Psoas muscle (tissue), 7 donors: ENCODE measurements at regions not wholly inside any gene's neighbourhood (a gene's known extent, or its start where the extent isn't known, plus 50 kb on each side); places are given as distances from the start of the nearest gene placed in this dataset.

Experiments
- ATAC-seq, 4 donors: fragments of 200-7000 bp; cut with Tn5 transposase; one replicate each; pipeline ENCODE4 v1.9.1; 2020; ENCODE audit warnings: moderate library complexity in 3 of 4, mild to moderate bottlenecking in 2 of 4
- DNase-seq, 2 donors: peaks; one replicate each; pipeline ENCODE4 v3.0.0-alpha.2; 2020
- H3K27ac ChIP-seq: fragments of 200-600 bp; one replicate; pipeline ENCODE4 v1.8.0; 2022
- H3K27me3 ChIP-seq, 3 donors: fragments of 200-600 bp in 1 of 3; one replicate each; pipeline versions ENCODE4 v1.6.1 to v1.8.0; 2013 to 2022; ENCODE audit warnings: low read length in 2 of 3, mild to moderate bottlenecking in 2 of 3, moderate library complexity in 1 of 3; ENCODE audit not compliant: insufficient read depth in 3 of 3
- H3K36me3 ChIP-seq, 2 donors: fragments of 200-600 bp in 1 of 2; one replicate each; pipeline versions ENCODE4 v1.6.1 to v1.8.0; 2013 to 2022; ENCODE audit warnings: low read depth in 1 of 2, mild to moderate bottlenecking in 1 of 2, moderate library complexity in 1 of 2; ENCODE audit not compliant: insufficient read depth in 1 of 2
- H3K4me1 ChIP-seq: fragments of 200-600 bp; one replicate; pipeline ENCODE4 v1.8.0; 2022
- H3K4me3 ChIP-seq: fragments of 200-600 bp; one replicate; pipeline ENCODE4 v1.8.0; 2022; ENCODE audit warnings: mild to moderate bottlenecking
- H3K9me3 ChIP-seq: fragments of 200-600 bp; one replicate; pipeline ENCODE4 v1.8.0; 2022
- WGBS, 3 donors: extraction: QIAGEN DNeasy Blood & Tissue Kit; methylation state at CpG; one replicate each; pipeline versions ENCODE4 v1.1.6 to v1.1.7; 2013; 5-methylcytosine and 5-hydroxymethylcytosine counted together
- intact Hi-C, 2 donors: fragments of 100-400 bp; cut with DNase I; formaldehyde crosslinking; loops; one replicate each; pipeline versions ENCODE4 v1.11.0 to v1.14.2; 2022
- TF ChIP-seq, protein P1 (sequence below): fragments of 200-600 bp; IDR thresholded peaks from one replicate; pipeline ENCODE4 v1.8.0; 2022; ENCODE audit warnings: antibody characterized with exemption
- donor health status: healthy with polysubstance abuse.
- donor health status: DM: no; HTN: no; CAD: no; lungs with moderate emphysema.
- donor health status: Bipolar disorder and iron deficiency.
- donor health status: healthy.
- donor health status: DM: yes; HTN: yes; CAD: no.
- donor health status: DM: no; HTN: no; CAD: no.
- donor health status: DM: yes; HTN: yes; CAD: no.

DNA sequence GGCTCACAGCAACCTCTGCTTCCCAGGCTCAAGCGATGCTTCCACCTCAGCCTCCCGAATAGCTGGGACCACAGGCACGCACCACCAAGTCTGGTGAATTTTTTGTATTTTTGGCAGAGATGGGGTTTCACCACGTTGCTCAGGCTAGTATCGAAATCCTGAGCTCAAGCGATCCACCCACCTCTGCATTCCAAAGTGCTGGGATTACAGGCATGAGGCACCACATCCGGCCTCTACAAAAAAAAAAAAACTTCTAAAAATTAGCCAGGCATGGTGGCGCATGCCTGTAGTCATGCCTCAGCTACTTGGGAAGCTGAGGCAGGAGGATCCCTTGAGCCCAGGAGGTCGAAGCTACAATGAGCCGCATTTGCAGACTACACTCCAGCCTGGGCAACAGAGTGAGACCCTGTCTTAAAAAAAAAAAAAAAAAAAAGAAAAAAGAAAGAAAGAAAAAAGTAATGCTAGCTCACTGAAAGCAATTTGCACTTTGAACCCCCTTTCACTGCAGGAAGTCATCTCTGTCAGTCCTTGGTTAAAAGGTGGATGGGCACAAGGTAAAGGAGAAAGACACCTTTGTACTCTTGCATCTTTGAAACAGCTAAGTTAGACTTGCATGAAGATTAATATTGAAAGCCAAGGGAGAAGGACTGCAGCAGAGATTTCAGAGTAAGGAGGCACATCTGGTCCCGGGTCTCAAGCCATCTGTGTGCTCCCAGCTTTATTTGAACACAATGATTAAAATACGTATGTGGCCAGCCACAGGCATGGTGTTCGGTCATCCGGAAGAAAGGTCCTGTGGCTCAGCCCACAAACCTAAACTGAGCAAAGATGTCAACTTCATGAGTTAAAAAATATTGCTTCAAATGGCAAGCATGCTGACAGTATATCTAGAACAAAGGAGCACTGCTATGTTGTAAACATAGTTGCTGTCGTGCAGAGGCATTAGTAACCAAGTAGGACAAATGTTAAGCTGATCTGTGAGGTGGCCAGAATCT, 103.8 kb upstream of the HMGA2 start:
- H3K36me3 ChIP-seq = no peaks in the 10 kb centered on the region
- H3K27ac ChIP-seq = no peak overlapping the region
- ATAC-seq = no peak
- no peak for DNase-seq
- H3K9me3 ChIP-seq = no peaks in the 10 kb centered on the region
- H3K27me3 ChIP-seq = peaks cover 4 to 10% (median 6%) of the 10 kb centered on the region in 3 donors
- intact Hi-C loops = no loop called here
- no peak overlapping the region for H3K4me3 ChIP-seq
- TF ChIP-seq, protein P1, sequence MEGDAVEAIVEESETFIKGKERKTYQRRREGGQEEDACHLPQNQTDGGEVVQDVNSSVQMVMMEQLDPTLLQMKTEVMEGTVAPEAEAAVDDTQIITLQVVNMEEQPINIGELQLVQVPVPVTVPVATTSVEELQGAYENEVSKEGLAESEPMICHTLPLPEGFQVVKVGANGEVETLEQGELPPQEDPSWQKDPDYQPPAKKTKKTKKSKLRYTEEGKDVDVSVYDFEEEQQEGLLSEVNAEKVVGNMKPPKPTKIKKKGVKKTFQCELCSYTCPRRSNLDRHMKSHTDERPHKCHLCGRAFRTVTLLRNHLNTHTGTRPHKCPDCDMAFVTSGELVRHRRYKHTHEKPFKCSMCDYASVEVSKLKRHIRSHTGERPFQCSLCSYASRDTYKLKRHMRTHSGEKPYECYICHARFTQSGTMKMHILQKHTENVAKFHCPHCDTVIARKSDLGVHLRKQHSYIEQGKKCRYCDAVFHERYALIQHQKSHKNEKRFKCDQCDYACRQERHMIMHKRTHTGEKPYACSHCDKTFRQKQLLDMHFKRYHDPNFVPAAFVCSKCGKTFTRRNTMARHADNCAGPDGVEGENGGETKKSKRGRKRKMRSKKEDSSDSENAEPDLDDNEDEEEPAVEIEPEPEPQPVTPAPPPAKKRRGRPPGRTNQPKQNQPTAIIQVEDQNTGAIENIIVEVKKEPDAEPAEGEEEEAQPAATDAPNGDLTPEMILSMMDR = no peak
- no peaks in the 10 kb centered on the region for H3K4me1 ChIP-seq
- 69 to 70% (median 69%) methylated on average over 15 of the region's 15 CpGs for whole genome bisulfite sequencing, 3 donors

DNA sequence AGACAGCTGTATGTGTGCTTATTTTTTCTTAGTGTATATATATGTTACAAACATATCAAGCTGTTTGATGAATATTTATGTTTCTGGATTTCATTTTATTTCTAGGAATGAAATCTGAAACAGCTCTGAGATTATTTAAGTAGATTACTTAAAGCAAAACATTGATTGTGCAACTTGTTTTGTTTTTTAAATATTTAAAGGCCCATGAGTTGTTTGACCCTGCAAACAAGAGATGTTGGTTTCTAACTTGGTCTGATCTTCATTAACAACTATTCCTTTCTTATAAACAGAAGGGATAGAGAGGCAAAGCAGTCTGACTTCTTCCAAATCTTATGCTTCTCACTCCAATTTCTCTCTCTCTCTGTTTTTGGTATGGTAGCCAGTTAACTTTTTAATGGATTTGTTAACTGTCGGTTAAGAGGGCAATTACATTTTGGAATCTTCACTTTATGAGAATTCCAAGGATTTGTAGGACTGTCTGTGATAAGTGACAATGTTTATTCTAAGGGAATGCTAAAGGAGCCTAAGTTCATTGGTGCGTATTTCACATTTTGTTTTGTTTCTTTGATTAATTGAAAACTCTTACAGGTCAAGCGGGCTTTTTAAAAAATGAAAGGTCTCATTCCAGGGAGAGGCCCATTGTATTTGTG, 102.6 kb upstream of the HMGA2 start:
- intact Hi-C loops = no loop called here
- TF ChIP-seq, protein P1 = no peak
- H3K36me3 ChIP-seq = no peaks in the 10 kb centered on the region
- H3K27ac ChIP-seq = no peak overlapping the region
- H3K4me3 ChIP-seq = no peak overlapping the region
- no peak for ATAC-seq
- H3K27me3 ChIP-seq = peaks cover 4 to 10% (median 7%) of the 10 kb centered on the region in 3 donors
- 84 to 96% (median 94%) methylated on average over 3 of the region's 3 CpGs for WGBS, 3 donors
- no peak for DNase-seq
- no peaks in the 10 kb centered on the region for H3K4me1 ChIP-seq
- no peaks in the 10 kb centered on the region for H3K9me3 ChIP-seq

DNA sequence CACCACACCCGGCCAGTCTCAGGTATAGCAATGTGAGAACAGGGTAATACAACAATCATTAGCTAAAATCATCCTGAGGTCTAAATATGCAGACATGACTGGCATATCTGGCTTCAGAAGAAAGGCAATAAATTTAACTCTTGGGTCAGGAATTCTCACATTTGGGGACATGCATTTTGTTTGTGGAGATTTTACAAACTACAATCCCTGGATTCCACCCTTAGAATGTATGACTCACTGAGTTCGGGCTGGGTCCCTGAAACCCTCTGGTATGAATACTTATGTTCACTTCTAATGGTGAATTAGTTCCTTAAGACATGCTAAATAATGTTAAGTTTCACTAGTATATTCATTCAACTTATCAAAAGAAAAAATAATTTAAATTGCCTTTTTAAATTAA, 98.9 kb upstream of the HMGA2 start:
- TF ChIP-seq, protein P1 = no peak
- H3K4me1 ChIP-seq = peaks cover 3% of the 10 kb centered on the region
- WGBS, 3 donors = 88 to 94% (median 90%) methylated on average over 2 of the region's 2 CpGs
- no peaks in the 10 kb centered on the region for H3K36me3 ChIP-seq
- ATAC-seq (no peak), DNase-seq (no peak)
- intact Hi-C loops = no loop called here
- H3K9me3 ChIP-seq = no peaks in the 10 kb centered on the region
- H3K4me3 ChIP-seq = no peak overlapping the region
- no peak overlapping the region for H3K27ac ChIP-seq
- H3K27me3 ChIP-seq = peaks cover 2 to 32% (median 12%) of the 10 kb centered on the region in 3 donors

DNA sequence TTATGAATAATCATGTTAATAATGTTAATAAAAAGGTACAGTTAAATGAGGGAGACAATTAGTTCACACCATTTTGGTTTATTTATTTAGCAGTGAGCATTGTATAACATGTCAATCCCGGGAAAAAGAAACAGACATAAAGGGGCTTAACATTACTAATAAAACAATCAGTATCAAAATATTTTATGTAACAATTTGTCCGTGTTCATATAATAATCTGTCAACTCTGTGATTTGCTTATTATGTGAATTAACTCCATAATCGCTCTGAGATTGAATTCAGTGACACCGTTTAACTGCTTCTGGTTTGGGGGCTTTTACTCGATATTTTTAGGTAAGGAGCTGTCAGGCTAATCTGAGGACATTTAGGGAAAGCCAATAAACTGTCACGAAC, 95.8 kb upstream of the HMGA2 start:
- Histone ChIP-seq H3K36me3 (no peaks in the 10 kb centered on the region), H3K4me3 (no peak overlapping the region), H3K9me3 (no peaks in the 10 kb centered on the region), H3K4me1 (peaks cover 3% of the 10 kb centered on the region), H3K27me3 (peaks cover 5 to 52% (median 17%) of the 10 kb centered on the region in 3 donors), H3K27ac (no peak overlapping the region)
- TF ChIP-seq, protein P1 = no peak
- intact Hi-C loops = no loop called here
- 40 to 50% (median 47%) methylated on average over 6 of the region's 6 CpGs for WGBS, 3 donors
- no peak for DNase-seq
- no peak for ATAC-seq
